Activated CD4-positive, CD25-positive, alpha-beta regulatory T cell treated with anti-CD3 and anti-CD28 coated beads, Interleukin-2, amount 50 U/mL, for 72 hours (primary cell): ENCODE measurements at regions not wholly inside any gene's neighbourhood (a gene's known extent, or its start where the extent isn't known, plus 50 kb on each side); places are given as distances from the start of the nearest gene placed in this dataset.

Experiments
- DNase-seq: peaks from one replicate; pipeline ENCODE4 v3.0.0; 2021

GRCh38 chr2:238655974-238656722, 191.7 kb upstream of the TWIST2 start:
- no peak for DNase-seq

- no peak for DNase-seq
These were observed 190.5 kb upstream of the TWIST2 start for GRCh38 chr2:238657132-238658053.

- no peak for DNase-seq
These were observed 189.9 kb upstream of the TWIST2 start for GRCh38 chr2:238658054-238658407.

GRCh38 chr2:238658820-238659219, 189.1 kb upstream of the TWIST2 start:
- no peak for DNase-seq

- DNase-seq: no peak
These were observed 188.7 kb upstream of the TWIST2 start for GRCh38 chr2:238659231-238659630.

GRCh38 chr2:238663586-238663985, 184.3 kb upstream of the TWIST2 start:
- DNase-seq: no peak

- no peak for DNase-seq
These were observed 182.0 kb upstream of the TWIST2 start for GRCh38 chr2:238665919-238666318.

- DNase-seq: no peak
These were observed 181.3 kb upstream of the TWIST2 start for GRCh38 chr2:238666543-238666942.

GRCh38 chr2:238667008-238667407, 180.9 kb upstream of the TWIST2 start:
- DNase-seq: no peak

- DNase-seq: no peak
These were observed 180.2 kb upstream of the TWIST2 start for GRCh38 chr2:238667639-238668038.

- DNase-seq: no peak
These were observed 179.5 kb upstream of the TWIST2 start for GRCh38 chr2:238668426-238668825.

- no peak for DNase-seq
These were observed 178.8 kb upstream of the TWIST2 start for GRCh38 chr2:238669046-238669445.

GRCh38 chr2:238669581-238670080, 178.3 kb upstream of the TWIST2 start:
- no peak for DNase-seq

- no peak for DNase-seq
These were observed 177.7 kb upstream of the TWIST2 start for GRCh38 chr2:238670111-238670585.

GRCh38 chr2:238682536-238682935, 165.3 kb upstream of the TWIST2 start:
- no peak for DNase-seq

- no peak for DNase-seq
These were observed 163.2 kb upstream of the TWIST2 start for GRCh38 chr2:238684362-238685326.

GRCh38 chr2:238685327-238685709, 162.6 kb upstream of the TWIST2 start:
- no peak for DNase-seq

GRCh38 chr2:238685713-238686112, 162.2 kb upstream of the TWIST2 start:
- DNase-seq: no peak

GRCh38 chr2:238686223-238686622, 161.7 kb upstream of the TWIST2 start:
- DNase-seq: no peak

GRCh38 chr2:238688193-238689153, 159.4 kb upstream of the TWIST2 start:
- DNase-seq: no peak

- DNase-seq: no peak
These were observed 158.6 kb upstream of the TWIST2 start for GRCh38 chr2:238689331-238689730.
